ENCODE measurements at regions not wholly inside any gene's neighbourhood (a gene's known extent, or its start where the extent isn't known, plus 50 kb on each side); places are given as distances from the start of the nearest gene placed in this dataset.

GRCh38 chr10:32163071-32163761 is 107.0 kb upstream of the KIF5B start:
- POLR2A ChIA-PET (ENCODE audit: low non-redundant PET): no interaction called here
- TF ChIP-seq, protein P1, sequence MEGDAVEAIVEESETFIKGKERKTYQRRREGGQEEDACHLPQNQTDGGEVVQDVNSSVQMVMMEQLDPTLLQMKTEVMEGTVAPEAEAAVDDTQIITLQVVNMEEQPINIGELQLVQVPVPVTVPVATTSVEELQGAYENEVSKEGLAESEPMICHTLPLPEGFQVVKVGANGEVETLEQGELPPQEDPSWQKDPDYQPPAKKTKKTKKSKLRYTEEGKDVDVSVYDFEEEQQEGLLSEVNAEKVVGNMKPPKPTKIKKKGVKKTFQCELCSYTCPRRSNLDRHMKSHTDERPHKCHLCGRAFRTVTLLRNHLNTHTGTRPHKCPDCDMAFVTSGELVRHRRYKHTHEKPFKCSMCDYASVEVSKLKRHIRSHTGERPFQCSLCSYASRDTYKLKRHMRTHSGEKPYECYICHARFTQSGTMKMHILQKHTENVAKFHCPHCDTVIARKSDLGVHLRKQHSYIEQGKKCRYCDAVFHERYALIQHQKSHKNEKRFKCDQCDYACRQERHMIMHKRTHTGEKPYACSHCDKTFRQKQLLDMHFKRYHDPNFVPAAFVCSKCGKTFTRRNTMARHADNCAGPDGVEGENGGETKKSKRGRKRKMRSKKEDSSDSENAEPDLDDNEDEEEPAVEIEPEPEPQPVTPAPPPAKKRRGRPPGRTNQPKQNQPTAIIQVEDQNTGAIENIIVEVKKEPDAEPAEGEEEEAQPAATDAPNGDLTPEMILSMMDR (conservative IDR thresholded peaks at IDR 0.05; ENCODE audit: low read depth): no peak
- no peak for DNase-seq (ENCODE audit: low spot score)
- H3K27ac ChIP-seq: no peak overlapping the region
- CTCF ChIA-PET: interaction anchor here (0.7 kb wide), 1 partner anchor 122 kb away, joined by 4 read pairs; no protein-coding TSS in a partner anchor

- ChIA-PET CTCF (no interaction called here), POLR2A (ENCODE audit: low non-redundant PET) (no interaction called here)
- H3K27ac ChIP-seq: no peak overlapping the region
- no peak for DNase-seq (ENCODE audit: low spot score)
- TF ChIP-seq, protein P1 (conservative IDR thresholded peaks at IDR 0.05; ENCODE audit: low read depth): no peak
Observed at GRCh38 chr10:32161586-32161985, 105.4 kb upstream of the KIF5B start.

DNA sequence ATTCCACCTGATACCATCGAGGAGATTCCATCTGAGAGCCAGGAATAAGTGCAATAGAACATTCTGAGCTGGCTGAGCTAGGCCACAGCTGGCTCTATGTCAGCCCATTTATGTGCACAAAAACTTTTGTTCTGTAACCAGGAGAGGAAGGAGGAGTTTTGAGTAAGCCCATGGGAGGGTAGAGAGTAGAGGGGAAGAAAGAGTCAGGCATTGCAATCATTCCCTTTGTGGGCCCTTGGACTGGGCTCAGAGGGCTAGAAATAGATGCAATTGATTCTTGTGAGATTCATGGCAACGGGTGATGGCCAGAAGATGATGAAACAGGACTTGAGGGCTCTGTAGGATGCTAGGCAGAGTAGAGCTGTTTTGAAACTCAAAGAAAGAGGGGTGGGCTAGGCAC is 104.6 kb upstream of the KIF5B start:
- ChIA-PET POLR2A (ENCODE audit: low non-redundant PET) (no interaction called here), CTCF (no interaction called here)

DNA sequence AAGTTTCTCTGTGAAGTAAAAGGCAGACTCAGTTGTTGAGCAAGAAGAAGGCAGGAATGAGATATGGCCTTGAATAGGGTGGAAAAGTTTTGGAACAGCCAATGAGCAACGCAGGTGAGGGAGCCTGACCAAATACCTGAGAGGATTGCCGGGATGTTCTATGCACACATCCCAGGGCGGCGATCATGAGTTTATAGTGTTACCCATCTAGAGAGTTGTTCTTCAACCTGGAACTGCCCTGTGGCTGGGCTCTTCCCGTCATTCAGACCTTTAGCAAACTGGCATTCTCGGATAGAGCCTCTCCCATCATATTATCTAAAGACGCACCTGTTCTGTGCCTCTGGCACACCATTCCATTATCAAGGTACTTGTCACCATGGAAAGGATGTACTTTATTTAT is 103.0 kb upstream of the KIF5B start:
- no peak for DNase-seq (ENCODE audit: low spot score)
- ChIA-PET CTCF (no interaction called here), POLR2A (ENCODE audit: low non-redundant PET) (no interaction called here)
- TF ChIP-seq, protein P1 (conservative IDR thresholded peaks at IDR 0.05; ENCODE audit: low read depth): no peak
- H3K27ac ChIP-seq: no peak overlapping the region

More for the DNA sequence above, 104.6 kb upstream of the KIF5B start:
- DNase-seq (ENCODE audit: low spot score): no peak
- TF ChIP-seq, protein P1 (conservative IDR thresholded peaks at IDR 0.05; ENCODE audit: low read depth): no peak
- H3K27ac ChIP-seq: no peak overlapping the region

- DNase-seq (ENCODE audit: low spot score): no peak
- POLR2A ChIA-PET (ENCODE audit: low non-redundant PET): no interaction called here
- CTCF ChIA-PET: no interaction called here
- TF ChIP-seq, protein P1 (conservative IDR thresholded peaks at IDR 0.05; ENCODE audit: low read depth): no peak
- no peak overlapping the region for H3K27ac ChIP-seq
Observed at GRCh38 chr10:32156031-32156495, 99.8 kb upstream of the KIF5B start.

GRCh38 chr10:32155075-32155516 is 98.9 kb upstream of the KIF5B start:
- TF ChIP-seq, protein P1 (conservative IDR thresholded peaks at IDR 0.05; ENCODE audit: low read depth): no peak
- DNase-seq (ENCODE audit: low spot score): no peak
- POLR2A ChIA-PET (ENCODE audit: low non-redundant PET): no interaction called here
- CTCF ChIA-PET: no interaction called here
- no peak overlapping the region for H3K27ac ChIP-seq

Data from RWPE1 (cell line).